ENCODE measurements at regions not wholly inside any gene's neighbourhood (a gene's known extent, or its start where the extent isn't known, plus 50 kb on each side); places are given as distances from the start of the nearest gene placed in this dataset.

- no peaks in the 10 kb centered on the region for H3K27me3 ChIP-seq
- TF ChIP-seq CTCF (IDR thresholded peaks at IDR 0.05): no peak
- no peak for TF ChIP-seq POLR2A (IDR thresholded peaks at IDR 0.05)
- TF ChIP-seq EP300 (IDR thresholded peaks at IDR 0.05): no peak
- TF ChIP-seq POLR2AphosphoS5 (IDR thresholded peaks at IDR 0.05): no peak
These were observed 1085.4 kb upstream of the INTU start for GRCh38 chr4:126547352-126547751.

GRCh38 chr4:126548890-126549289 lies 1083.9 kb upstream of the INTU start:
- Histone ChIP-seq H3K27me3 (no peaks in the 10 kb centered on the region), H3K27ac (no peak overlapping the region), H3K4me1 (no peaks in the 10 kb centered on the region), H3K36me3 (no peaks in the 10 kb centered on the region), H3K4me3 (no peak overlapping the region), H3K9me3 (no peaks in the 10 kb centered on the region)
- no peak for TF ChIP-seq CTCF (IDR thresholded peaks at IDR 0.05)
- no peak for TF ChIP-seq EP300 (IDR thresholded peaks at IDR 0.05)
- no peak for TF ChIP-seq POLR2A (IDR thresholded peaks at IDR 0.05)
- no peak for TF ChIP-seq POLR2AphosphoS5 (IDR thresholded peaks at IDR 0.05)
- no peak for DNase-seq (ENCODE audit: low spot score in 2 of 2)

More at GRCh38 chr4:126547352-126547751, 1085.4 kb upstream of the INTU start:
- Histone ChIP-seq H3K36me3 (no peaks in the 10 kb centered on the region), H3K4me1 (no peaks in the 10 kb centered on the region), H3K9me3 (no peaks in the 10 kb centered on the region), H3K4me3 (no peak overlapping the region), H3K27ac (no peak overlapping the region)
- DNase-seq (ENCODE audit: low spot score in 2 of 2): no peak

GRCh38 chr4:126552321-126552720 lies 1080.4 kb upstream of the INTU start:
- Histone ChIP-seq H3K36me3 (no peaks in the 10 kb centered on the region), H3K9me3 (no peaks in the 10 kb centered on the region), H3K27ac (no peak overlapping the region), H3K4me3 (no peak overlapping the region), H3K27me3 (no peaks in the 10 kb centered on the region), H3K4me1 (no peaks in the 10 kb centered on the region)
- TF ChIP-seq CTCF (IDR thresholded peaks at IDR 0.05): no peak
- TF ChIP-seq EP300 (IDR thresholded peaks at IDR 0.05): no peak
- TF ChIP-seq POLR2A (IDR thresholded peaks at IDR 0.05): no peak
- 92% methylated on average over 1 of the region's 1 CpG for WGBS
- no peak for DNase-seq (ENCODE audit: low spot score in 2 of 2)

GRCh38 chr4:126553248-126553647 lies 1079.5 kb upstream of the INTU start:
- DNase-seq (ENCODE audit: low spot score in 2 of 2): no peak
- TF ChIP-seq POLR2AphosphoS5 (IDR thresholded peaks at IDR 0.05) (no peak), POLR2A (IDR thresholded peaks at IDR 0.05) (no peak), EP300 (IDR thresholded peaks at IDR 0.05) (no peak), CTCF (IDR thresholded peaks at IDR 0.05) (no peak)
- WGBS: 59% methylated on average over 2 of the region's 2 CpGs
- Histone ChIP-seq H3K9me3 (no peaks in the 10 kb centered on the region), H3K4me3 (no peak overlapping the region), H3K36me3 (no peaks in the 10 kb centered on the region), H3K27ac (no peak overlapping the region), H3K27me3 (no peaks in the 10 kb centered on the region), H3K4me1 (no peaks in the 10 kb centered on the region)

- 79% methylated on average over 2 of the region's 2 CpGs for WGBS
- no peaks in the 10 kb centered on the region for H3K4me1 ChIP-seq
- H3K36me3 ChIP-seq: no peaks in the 10 kb centered on the region
- no peak overlapping the region for H3K4me3 ChIP-seq
- TF ChIP-seq POLR2A (IDR thresholded peaks at IDR 0.05) (no peak), EP300 (IDR thresholded peaks at IDR 0.05) (no peak), POLR2AphosphoS5 (IDR thresholded peaks at IDR 0.05) (no peak), CTCF (IDR thresholded peaks at IDR 0.05) (no peak)
- peaks cover 5% of the 10 kb centered on the region for H3K9me3 ChIP-seq
- no peak for DNase-seq (ENCODE audit: low spot score in 2 of 2)
- H3K27me3 ChIP-seq: no peaks in the 10 kb centered on the region
- no peak overlapping the region for H3K27ac ChIP-seq
These were observed 1074.2 kb upstream of the INTU start for GRCh38 chr4:126558596-126558995.

Data from suprapubic skin (tissue), 4 donors.